GM21723 (cell line): ENCODE measurements at regions not wholly inside any gene's neighbourhood (a gene's known extent, or its start where the extent isn't known, plus 50 kb on each side); places are given as distances from the start of the nearest gene placed in this dataset.
"Not testable (repeated sequence)": the region's sequence is repeated elsewhere in the genome, so short reads cannot be mapped to it uniquely, and the experiment has no call there.

Experiments
- ATAC-seq: cut with Tn5 transposase; IDR thresholded peaks from one replicate; pipeline ENCODE4 v1.9.1; 2021; ENCODE audit warnings: mild to moderate bottlenecking, moderate library complexity; ENCODE audit not compliant: unreplicated experiment

- ATAC-seq = no peak
These were observed 778.0 kb upstream of the NECTIN3 start for GRCh38 chr3:110293660-110294059.

- no peak for ATAC-seq
These were observed 774.7 kb upstream of the NECTIN3 start for GRCh38 chr3:110296885-110297284.

- ATAC-seq = no peak
These were observed 769.8 kb upstream of the NECTIN3 start for GRCh38 chr3:110301781-110302180.

- ATAC-seq = no peak
These were observed 764.4 kb upstream of the NECTIN3 start for GRCh38 chr3:110307065-110307809.

GRCh38 chr3:110311541-110311940 is 760.1 kb upstream of the NECTIN3 start:
- ATAC-seq = no peak

GRCh38 chr3:110314512-110315114 is 757.0 kb upstream of the NECTIN3 start:
- peak; percentile 97 for ATAC-seq

GRCh38 chr3:110318108-110318507 is 753.5 kb upstream of the NECTIN3 start:
- no peak for ATAC-seq

- no peak for ATAC-seq
These were observed 748.3 kb upstream of the NECTIN3 start for GRCh38 chr3:110323349-110323748.

GRCh38 chr3:110324171-110324705 is 747.4 kb upstream of the NECTIN3 start:
- no peak for ATAC-seq

- ATAC-seq = no peak
These were observed 743.7 kb upstream of the NECTIN3 start for GRCh38 chr3:110327870-110328269.

- not testable (repeated sequence) for ATAC-seq
These were observed 740.1 kb upstream of the NECTIN3 start for GRCh38 chr3:110331562-110331961.

GRCh38 chr3:110332629-110333028 is 739.0 kb upstream of the NECTIN3 start:
- ATAC-seq = no peak

- no peak for ATAC-seq
These were observed 730.6 kb upstream of the NECTIN3 start for GRCh38 chr3:110341047-110341446.

- peak; percentile 14 for ATAC-seq
These were observed 728.2 kb upstream of the NECTIN3 start for GRCh38 chr3:110343376-110343775.

GRCh38 chr3:110343945-110344344 is 727.7 kb upstream of the NECTIN3 start:
- ATAC-seq = peak; percentile 65

GRCh38 chr3:110344487-110344886 is 727.1 kb upstream of the NECTIN3 start:
- ATAC-seq = no peak

GRCh38 chr3:110344897-110345767 is 726.5 kb upstream of the NECTIN3 start:
- no peak for ATAC-seq

GRCh38 chr3:110349295-110349694 is 722.3 kb upstream of the NECTIN3 start:
- ATAC-seq = no peak

GRCh38 chr3:110352841-110353604 is 718.6 kb upstream of the NECTIN3 start:
- no peak for ATAC-seq

GRCh38 chr3:110362751-110363150 is 708.9 kb upstream of the NECTIN3 start:
- no peak for ATAC-seq

- ATAC-seq = not testable (repeated sequence)
These were observed 704.3 kb upstream of the NECTIN3 start for GRCh38 chr3:110367289-110367688.
